Left ventricle myocardium superior (tissue), 1 donor: ENCODE measurements at regions not wholly inside any gene's neighbourhood (a gene's known extent, or its start where the extent isn't known, plus 50 kb on each side); places are given as distances from the start of the nearest gene placed in this dataset.

Experiments
- ATAC-seq: fragments of 200-7000 bp; cut with Tn5 transposase; one replicate; pipeline ENCODE4 v1.9.1; 2020; ENCODE audit warnings: mild to moderate bottlenecking, moderate library complexity
- DNase-seq: peaks from one replicate; pipeline ENCODE4 v3.0.0-alpha.2; 2020
- intact Hi-C: fragments of 100-400 bp; cut with micrococcal nuclease; formaldehyde crosslinking; loops from one replicate; pipeline ENCODE4 v1.11.0; 2022
- donor health status: DM: no; HTN: yes; CAD: no; lungs with severe emphysema.

DNA sequence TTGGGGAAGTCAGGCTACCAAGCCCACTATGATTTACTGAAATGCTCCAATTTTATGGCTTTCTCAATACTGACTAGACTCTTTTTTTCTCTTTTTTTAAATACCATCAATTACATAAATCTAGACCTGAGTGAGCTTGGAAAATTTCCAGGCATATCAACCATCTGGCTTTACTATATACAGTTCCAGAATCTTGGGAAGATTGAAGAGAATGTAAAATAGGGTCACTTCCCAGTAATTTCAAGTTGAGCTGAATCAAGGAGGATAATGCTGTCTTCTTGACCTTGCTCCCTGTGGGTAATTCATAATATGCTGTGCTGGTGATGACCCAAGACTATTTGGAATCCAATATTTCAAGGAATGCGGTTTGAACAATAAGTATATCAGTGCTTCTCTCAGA lies 108.1 kb downstream of the MAP3K21 start:
- DNase-seq (no peak), ATAC-seq (no peak)
- intact Hi-C loops = loop anchor here (10.0 kb wide), 1 partner anchor 639 kb away; no protein-coding TSS in a partner anchor

DNA sequence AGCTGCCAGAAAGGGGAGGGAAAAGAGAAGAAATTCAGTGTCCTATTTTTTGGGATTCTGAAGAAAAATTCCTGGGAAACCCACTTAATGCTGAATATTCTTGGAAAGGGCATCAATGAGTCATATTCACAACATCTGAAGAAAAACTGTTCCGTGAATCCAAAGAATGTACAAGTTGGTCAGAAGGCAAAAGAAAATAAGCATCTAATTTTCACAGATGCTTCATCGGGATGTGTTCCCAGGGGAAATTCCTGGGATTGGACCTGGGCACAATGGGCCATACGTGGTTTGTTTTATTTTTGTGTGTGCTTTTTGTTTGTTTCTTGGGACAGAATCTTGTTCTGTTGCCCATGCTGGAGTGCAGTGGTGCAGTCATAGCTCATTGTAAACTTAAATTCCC lies 112.2 kb downstream of the MAP3K21 start:
- intact Hi-C loops = loop anchor here (2.0 to 10.0 kb wide), 2 partner anchors 351 to 635 kb away; no protein-coding TSS in a partner anchor
- ATAC-seq (no peak), DNase-seq (no peak)

- intact Hi-C loops = loop anchor here (2.0 kb wide), 1 partner anchor 350 kb away; no protein-coding TSS in a partner anchor
- DNase-seq (no peak), ATAC-seq (peak; percentile 43)
Observed at GRCh38 chr1:233440951-233441401, 113.5 kb downstream of the MAP3K21 start.

DNA sequence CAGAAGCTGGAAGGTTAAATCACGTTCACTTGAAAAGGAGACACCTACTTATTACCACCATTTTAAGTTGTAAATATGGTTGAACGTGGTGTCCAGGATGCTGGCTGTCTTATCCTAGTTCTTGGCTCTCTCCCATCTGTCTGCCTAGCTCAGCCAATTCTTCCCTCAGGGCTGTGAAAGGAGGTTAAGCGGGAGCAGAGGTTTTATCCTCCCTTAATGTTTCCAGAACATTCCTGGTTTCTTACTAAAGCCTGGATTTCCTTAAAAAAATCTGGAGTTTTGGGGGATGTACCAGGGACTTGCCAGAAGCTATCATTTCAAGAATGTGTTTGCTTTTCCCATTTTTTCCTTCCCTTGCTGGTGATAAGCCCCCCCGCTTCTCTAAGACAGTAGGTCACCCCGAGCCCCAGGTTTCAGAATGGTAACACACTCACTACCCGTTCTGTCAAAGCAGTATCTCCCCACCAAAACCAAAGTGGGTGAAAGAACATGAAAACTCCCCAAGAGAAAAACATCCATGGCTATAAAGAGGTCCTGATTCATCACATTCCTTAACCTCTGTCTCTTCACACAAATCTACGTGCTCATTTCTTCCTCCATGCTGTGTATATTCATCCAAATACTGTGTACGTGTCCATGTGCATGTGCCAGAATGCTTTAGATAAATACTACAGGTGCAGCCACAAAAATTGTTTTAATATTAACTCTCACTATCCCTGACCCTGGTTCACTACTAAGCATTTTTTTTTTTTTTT lies 114.7 kb downstream of the MAP3K21 start:
- DNase-seq (no peak), ATAC-seq (no peak)
- intact Hi-C loops = no loop called here

GRCh38 chr1:233443040-233443760 lies 115.7 kb downstream of the MAP3K21 start:
- intact Hi-C loops = no loop called here
- ATAC-seq (no peak), DNase-seq (no peak)

GRCh38 chr1:233444484-233444883 lies 117.0 kb downstream of the MAP3K21 start:
- no peak for ATAC-seq
- intact Hi-C loops = no loop called here
- no peak for DNase-seq

DNA sequence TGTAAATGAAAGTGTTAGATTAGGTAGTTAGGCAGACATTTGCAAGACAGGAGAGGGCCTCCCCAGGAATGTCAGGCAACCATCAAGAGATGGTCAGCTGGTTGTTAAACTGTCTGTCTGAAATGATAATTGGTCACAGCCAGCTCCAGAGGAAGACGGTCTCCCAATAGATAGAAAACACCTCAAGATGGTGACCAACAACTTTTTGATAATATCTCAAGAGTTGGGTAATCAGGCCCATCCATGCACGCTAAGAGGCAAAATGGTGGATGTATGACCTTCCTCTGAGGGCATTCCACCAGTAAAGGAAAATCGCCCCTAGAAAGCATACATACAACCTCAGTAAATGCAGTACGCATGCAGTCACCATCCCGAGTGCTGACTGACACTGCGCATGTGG lies 118.2 kb downstream of the MAP3K21 start:
- intact Hi-C loops = no loop called here
- no peak for DNase-seq

DNA sequence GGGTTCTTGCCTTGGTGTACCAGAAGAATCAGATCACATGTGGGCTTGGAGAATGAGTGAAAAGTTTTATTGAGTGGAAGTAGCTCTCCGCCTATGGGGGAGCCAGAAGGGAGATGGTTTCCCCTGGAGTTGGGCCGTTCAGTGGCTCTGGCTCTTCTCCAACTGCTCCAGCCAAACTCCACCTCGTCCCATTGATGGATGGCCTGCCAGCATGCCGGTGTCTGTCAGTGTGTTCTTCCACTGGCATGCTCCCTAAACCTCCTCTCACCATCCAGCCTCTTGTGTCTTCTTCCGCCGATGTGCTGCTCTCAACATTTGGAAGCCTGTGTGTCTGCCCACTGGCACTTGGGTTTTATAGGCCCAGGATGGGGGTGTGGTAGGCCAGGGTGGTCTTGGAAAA lies 119.4 kb downstream of the MAP3K21 start:
- ATAC-seq (no peak), DNase-seq (no peak)
- intact Hi-C loops = no loop called here

More for the DNA sequence above, 118.2 kb downstream of the MAP3K21 start:
- no peak for ATAC-seq

DNA sequence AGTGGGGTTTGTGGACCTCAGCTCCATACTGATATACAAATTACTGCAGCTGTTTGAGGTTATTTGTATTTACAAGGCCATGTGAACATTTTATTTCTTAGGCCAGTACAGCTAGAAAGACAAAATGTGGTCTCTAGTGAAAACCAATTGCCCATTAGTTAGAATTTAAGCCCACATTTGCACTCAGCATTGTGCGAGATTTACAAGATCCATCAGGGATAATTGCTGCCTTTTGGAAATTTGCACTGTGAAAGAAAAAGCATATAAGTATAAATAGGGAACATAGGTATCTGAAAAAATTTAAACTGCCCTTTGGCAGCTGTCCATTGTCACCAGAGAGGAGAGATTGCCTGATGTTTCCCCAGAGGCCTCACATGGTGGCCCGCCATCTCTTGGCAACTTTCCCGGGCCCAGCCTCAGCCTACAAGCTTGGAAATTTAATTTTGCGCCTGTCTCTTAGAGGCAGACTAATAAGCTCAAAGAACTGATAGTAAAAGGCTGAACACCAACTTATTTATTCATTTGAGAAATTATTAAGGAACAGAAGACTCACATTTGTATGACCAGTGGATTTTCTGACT lies 120.7 kb downstream of the MAP3K21 start:
- DNase-seq (peak; percentile 43), ATAC-seq (no peak)
- intact Hi-C loops = no loop called here

DNA sequence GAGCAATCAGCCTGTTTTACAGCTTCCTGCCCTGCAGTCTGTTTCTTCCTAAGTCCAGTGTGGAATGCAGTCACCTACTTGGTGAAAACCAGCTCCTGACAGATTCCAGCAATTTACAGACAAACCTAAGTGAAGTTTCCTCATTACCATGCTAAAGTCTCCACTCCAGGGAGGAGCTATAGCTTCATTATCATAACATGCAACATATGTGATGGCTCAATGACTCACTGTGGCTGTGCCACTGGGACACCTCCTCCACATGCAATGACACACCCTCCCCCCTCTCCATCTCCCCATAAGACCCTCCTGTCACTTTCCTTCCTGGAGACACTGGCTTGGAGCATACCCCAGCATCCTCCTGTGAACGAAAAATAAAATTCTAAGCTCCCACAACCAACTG lies 125.2 kb downstream of the MAP3K21 start:
- ATAC-seq (no peak), DNase-seq (no peak)
- intact Hi-C loops = no loop called here

DNA sequence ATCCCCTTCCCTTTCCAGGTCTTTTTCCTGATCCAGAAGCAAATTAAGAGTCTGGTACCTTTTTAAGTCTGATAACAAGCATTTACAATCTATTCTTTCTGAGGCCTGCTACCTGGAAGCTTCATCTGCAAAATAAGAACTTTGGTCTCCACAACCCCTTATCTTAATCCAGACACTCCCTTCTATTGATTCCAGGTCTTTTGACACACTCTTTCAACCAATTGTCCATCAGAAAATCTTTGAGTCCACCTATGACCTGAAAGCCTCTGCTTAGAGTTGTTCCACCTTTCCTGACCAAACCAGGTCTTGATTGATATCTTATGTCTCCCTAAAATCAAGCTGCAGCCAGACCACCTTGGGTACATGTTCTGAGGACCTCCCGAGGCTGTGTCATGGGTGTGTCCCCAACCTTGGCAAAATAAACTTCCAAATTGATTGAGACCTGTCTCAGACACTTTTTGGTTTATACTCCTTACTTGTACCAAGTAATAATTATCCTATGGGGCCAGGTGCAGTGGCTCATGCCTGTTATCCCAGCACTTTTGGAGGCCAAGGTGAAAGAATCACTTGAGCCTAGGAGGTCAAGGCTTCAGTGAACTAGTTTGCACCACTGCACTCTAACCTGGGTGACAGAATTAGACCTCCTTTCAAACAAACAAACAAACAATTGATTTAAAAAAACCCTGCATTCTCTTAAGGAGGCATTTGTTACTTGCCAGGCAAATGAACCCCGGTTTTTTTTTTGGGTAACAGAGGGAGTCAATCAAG lies 126.1 kb downstream of the MAP3K21 start:
- intact Hi-C loops = no loop called here
- DNase-seq (no peak), ATAC-seq (no peak)

DNA sequence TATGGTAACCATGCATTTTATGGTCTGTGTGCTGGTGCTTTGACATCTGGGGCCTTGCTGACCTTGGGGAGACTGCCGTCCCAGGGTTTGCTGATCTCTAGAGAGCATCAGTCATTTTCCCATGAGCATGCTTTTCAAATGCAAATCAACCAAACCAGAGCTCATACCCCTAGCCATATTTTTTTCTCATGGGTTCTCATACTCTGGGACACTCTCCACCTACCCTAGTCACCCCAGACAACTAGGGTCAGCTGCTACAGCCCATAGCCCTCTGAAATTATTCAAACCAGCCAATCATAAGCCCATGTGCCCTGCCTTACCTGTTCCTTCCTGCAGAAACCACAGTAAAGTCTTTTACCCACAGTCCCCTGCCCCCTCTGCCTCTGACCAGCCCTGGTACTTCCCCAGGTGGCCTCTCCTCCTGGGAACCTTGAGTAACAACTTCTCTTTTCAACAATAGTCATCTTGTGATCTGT lies 132.0 kb downstream of the MAP3K21 start:
- DNase-seq = no peak
- no peak for ATAC-seq
- intact Hi-C loops = no loop called here

DNA sequence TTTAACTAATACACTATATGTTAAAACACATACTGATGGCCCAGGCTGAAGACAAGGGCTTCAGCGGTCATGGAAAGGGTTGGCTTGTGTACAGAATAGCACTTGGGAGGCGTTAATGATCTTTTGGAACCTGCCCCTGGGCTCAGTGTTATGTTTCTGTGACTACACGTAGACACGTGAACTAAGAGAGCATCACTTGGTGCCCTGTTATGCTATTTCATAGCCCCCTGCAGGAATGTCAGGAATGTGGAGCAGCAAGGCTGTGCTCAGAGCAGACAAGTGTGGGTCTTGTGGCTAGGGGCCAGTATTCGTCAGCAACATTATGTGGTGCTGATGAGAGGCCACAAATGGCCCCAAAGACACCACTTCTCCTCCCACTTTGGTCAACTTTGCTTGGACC lies 132.4 kb downstream of the MAP3K21 start:
- DNase-seq (no peak), ATAC-seq (no peak)
- intact Hi-C loops = no loop called here

DNA sequence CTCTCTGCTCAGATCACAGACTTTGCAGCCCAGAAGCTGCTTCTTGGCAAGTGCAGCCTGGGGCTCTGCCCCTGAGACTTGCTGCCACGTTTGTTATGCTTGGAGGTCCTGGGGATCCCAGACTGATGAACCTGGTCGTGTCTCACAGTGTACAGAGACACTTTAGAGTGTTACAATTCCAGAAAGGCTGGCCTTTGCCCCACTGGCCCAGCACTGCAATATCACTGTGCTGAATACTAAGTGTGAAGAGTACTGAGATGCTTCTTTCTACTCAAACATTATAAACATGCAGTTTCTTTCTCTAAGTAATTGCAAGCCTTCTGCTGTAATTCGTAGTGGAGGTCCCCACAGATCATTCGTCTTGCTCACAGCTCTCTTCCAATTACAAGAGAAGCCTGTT lies 133.2 kb downstream of the MAP3K21 start:
- intact Hi-C loops = no loop called here
- no peak for DNase-seq
- no peak for ATAC-seq

DNA sequence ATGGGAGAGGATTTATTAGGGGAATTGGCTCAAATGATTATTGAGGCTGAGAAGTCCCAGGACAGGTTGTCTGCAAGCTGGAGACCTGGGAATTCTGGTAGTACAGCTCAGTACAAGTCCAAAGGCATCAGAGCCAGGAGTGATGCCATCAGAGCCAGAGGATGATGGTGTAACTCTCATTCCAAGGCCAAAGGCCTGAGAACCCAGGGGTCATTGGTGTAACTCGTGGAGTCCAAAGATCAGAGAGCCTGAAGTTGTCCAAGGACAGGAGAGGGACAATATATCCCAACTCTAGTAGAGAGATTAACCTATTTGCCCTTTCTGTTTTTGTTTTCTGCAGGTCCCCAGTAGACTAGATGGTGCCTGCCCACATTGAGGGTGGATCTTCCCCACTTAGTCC lies 134.3 kb downstream of the MAP3K21 start:
- intact Hi-C loops = no loop called here
- ATAC-seq (no peak), DNase-seq (no peak)

- ATAC-seq = no peak
- intact Hi-C loops = no loop called here
- DNase-seq = no peak
Observed at GRCh38 chr1:233463333-233463732, 135.8 kb downstream of the MAP3K21 start.

GRCh38 chr1:233465745-233466343 lies 138.3 kb downstream of the MAP3K21 start:
- no peak for ATAC-seq
- intact Hi-C loops = no loop called here
- no peak for DNase-seq

- intact Hi-C loops = no loop called here
- DNase-seq (no peak), ATAC-seq (no peak)
Observed at GRCh38 chr1:233470741-233471499, 143.0 kb upstream of the KCNK1 start.
